WTC11 (cell line): ENCODE measurements at regions not wholly inside any gene's neighbourhood (a gene's known extent, or its start where the extent isn't known, plus 50 kb on each side); places are given as distances from the start of the nearest gene placed in this dataset.

Experiments
- ELF4 ChIP-seq: sonication (generic); formaldehyde crosslinking; IDR thresholded peaks from 2 replicates; pipeline ENCODE4 v1.8.1; 2022; ENCODE audit warnings: low read depth, mild to moderate bottlenecking, moderate library complexity, missing genetic modification reagents
- FOXP1 ChIP-seq: sonication (generic); formaldehyde crosslinking; IDR thresholded peaks from 2 replicates; pipeline ENCODE4 v1.8.0; 2022; ENCODE audit warnings: missing genetic modification reagents, mild to moderate bottlenecking, moderate library complexity, borderline replicate concordance
- GABPB1 ChIP-seq: sonication (generic); formaldehyde crosslinking; IDR thresholded peaks from 2 replicates; pipeline ENCODE4 v1.8.1; 2023; ENCODE audit warnings: mild to moderate bottlenecking, missing genetic modification reagents
- IRF2 ChIP-seq: sonication (generic); formaldehyde crosslinking; IDR thresholded peaks from 2 replicates; pipeline ENCODE4 v1.8.0; 2022; ENCODE audit warnings: low read depth, missing genetic modification reagents, borderline replicate concordance
- ZNF219 ChIP-seq: sonication (generic); formaldehyde crosslinking; IDR thresholded peaks from 2 replicates; pipeline ENCODE4 v1.8.0; 2023; ENCODE audit warnings: missing genetic modification reagents, mild to moderate bottlenecking, borderline replicate concordance
- ZNF396 ChIP-seq: fragments of 250-450 bp; sonication (Bioruptor Pico); IDR thresholded peaks from 2 replicates; pipeline ENCODE4 v1.8.0; 2021; ENCODE audit warnings: mild to moderate bottlenecking, moderate library complexity, borderline replicate concordance
- ZNF671 ChIP-seq: fragments of 250-450 bp; sonication (Bioruptor Pico); IDR thresholded peaks from 2 replicates; pipeline ENCODE4 v1.8.0; 2021; ENCODE audit warnings: mild to moderate bottlenecking
- TF ChIP-seq, protein P1 (sequence below): fragments of 200-600 bp; IDR thresholded peaks from 2 replicates; pipeline ENCODE4 v1.8.0; 2022; ENCODE audit warnings: antibody characterized with exemption
- TF ChIP-seq, protein P2 (sequence below): fragments of 250-450 bp; sonication (Bioruptor Pico); IDR thresholded peaks from 2 replicates; pipeline ENCODE4 v1.9.0; 2021; ENCODE audit warnings: mild to moderate bottlenecking, borderline replicate concordance

DNA sequence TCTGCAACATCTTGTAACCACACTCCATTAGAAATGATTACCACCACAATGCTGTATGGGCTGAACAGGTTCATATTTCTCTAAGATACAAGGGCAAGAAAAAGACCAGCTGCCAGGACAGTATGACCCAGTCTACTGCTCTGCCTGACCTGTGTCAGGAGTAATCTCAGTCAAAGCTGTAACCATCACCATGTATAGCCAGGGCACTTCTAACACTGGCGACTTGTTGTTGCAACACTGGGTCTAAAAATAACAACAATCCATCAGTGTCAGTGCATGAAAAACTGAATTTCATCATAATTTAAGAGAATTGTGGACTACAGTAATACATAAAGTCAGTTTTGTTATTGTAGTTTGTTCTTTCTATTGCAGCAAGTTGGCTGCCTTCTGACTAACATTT, 738.6 kb upstream of the ADGRB3 start:
- no peak for TF ChIP-seq IRF2 (CRISPR knock-in tag)
- no peak for TF ChIP-seq FOXP1 (CRISPR knock-in tag)
- TF ChIP-seq, protein P1, sequence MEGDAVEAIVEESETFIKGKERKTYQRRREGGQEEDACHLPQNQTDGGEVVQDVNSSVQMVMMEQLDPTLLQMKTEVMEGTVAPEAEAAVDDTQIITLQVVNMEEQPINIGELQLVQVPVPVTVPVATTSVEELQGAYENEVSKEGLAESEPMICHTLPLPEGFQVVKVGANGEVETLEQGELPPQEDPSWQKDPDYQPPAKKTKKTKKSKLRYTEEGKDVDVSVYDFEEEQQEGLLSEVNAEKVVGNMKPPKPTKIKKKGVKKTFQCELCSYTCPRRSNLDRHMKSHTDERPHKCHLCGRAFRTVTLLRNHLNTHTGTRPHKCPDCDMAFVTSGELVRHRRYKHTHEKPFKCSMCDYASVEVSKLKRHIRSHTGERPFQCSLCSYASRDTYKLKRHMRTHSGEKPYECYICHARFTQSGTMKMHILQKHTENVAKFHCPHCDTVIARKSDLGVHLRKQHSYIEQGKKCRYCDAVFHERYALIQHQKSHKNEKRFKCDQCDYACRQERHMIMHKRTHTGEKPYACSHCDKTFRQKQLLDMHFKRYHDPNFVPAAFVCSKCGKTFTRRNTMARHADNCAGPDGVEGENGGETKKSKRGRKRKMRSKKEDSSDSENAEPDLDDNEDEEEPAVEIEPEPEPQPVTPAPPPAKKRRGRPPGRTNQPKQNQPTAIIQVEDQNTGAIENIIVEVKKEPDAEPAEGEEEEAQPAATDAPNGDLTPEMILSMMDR = no peak
- TF ChIP-seq ELF4 (CRISPR knock-in tag) = no peak
- TF ChIP-seq ZNF219 (CRISPR knock-in tag) = no peak
- no peak for TF ChIP-seq GABPB1 (CRISPR knock-in tag)
- TF ChIP-seq, protein P2, sequence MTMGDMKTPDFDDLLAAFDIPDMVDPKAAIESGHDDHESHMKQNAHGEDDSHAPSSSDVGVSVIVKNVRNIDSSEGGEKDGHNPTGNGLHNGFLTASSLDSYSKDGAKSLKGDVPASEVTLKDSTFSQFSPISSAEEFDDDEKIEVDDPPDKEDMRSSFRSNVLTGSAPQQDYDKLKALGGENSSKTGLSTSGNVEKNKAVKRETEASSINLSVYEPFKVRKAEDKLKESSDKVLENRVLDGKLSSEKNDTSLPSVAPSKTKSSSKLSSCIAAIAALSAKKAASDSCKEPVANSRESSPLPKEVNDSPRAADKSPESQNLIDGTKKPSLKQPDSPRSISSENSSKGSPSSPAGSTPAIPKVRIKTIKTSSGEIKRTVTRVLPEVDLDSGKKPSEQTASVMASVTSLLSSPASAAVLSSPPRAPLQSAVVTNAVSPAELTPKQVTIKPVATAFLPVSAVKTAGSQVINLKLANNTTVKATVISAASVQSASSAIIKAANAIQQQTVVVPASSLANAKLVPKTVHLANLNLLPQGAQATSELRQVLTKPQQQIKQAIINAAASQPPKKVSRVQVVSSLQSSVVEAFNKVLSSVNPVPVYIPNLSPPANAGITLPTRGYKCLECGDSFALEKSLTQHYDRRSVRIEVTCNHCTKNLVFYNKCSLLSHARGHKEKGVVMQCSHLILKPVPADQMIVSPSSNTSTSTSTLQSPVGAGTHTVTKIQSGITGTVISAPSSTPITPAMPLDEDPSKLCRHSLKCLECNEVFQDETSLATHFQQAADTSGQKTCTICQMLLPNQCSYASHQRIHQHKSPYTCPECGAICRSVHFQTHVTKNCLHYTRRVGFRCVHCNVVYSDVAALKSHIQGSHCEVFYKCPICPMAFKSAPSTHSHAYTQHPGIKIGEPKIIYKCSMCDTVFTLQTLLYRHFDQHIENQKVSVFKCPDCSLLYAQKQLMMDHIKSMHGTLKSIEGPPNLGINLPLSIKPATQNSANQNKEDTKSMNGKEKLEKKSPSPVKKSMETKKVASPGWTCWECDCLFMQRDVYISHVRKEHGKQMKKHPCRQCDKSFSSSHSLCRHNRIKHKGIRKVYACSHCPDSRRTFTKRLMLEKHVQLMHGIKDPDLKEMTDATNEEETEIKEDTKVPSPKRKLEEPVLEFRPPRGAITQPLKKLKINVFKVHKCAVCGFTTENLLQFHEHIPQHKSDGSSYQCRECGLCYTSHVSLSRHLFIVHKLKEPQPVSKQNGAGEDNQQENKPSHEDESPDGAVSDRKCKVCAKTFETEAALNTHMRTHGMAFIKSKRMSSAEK (CRISPR knock-in tag) = no peak
- TF ChIP-seq ZNF671 (CRISPR knock-in tag) = no peak
- TF ChIP-seq ZNF396 = no peak
